ENCODE measurements at regions not wholly inside any gene's neighbourhood (a gene's known extent, or its start where the extent isn't known, plus 50 kb on each side); places are given as distances from the start of the nearest gene placed in this dataset.

DNA sequence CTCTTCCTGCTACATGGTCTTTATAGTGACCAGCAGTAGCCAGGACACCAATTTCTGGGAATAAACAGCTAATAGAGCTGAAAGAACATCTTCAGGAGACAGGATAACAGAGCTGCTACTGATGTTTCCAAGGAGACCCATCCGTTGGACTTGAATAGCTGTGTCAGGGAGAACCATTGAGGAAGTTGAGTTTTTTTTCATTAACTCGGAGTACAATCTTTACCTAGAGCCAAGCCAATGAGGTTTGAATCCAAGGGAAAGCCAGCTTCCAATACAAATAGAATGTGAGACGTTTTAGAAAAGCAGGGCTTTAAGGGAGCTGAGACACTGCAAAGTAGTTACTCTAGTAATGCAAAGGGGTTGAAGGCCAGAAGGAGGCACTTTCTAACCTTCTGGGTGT lies 136.1 kb upstream of the FRMD6 start:
- H3K9me1 ChIP-seq (replicated peaks; ENCODE audit: control insufficient read depth, extremely low read depth, insufficient read depth, low read length), result no peaks in the 10 kb centered on the region
- H3K79me2 ChIP-seq (ENCODE audit: control insufficient read depth, insufficient read depth, low read length), result no peaks in the 10 kb centered on the region
- H2AFZ ChIP-seq (ENCODE audit: low read depth, low read length), result no peak overlapping the region
- intact Hi-C loops (cut with micrococcal nuclease), result no loop called here
- no peak for FAIRE-seq
- ChIA-PET POLR2A (no interaction called here), CTCF (interaction anchor here (0.8 to 1.1 kb wide), 3 partner anchors 9 to 15 kb away, joined by 3 to 5 read pairs (median 3); no protein-coding TSS in a partner anchor)
- H3K9ac ChIP-seq (replicated peaks; ENCODE audit: extremely low read depth, insufficient read depth, low read length), result no peak overlapping the region
- no peaks in the 10 kb centered on the region for H3K9me3 ChIP-seq (replicated peaks; ENCODE audit: control insufficient read depth, insufficient read depth, low read length)
- no peak overlapping the region for H3K27ac ChIP-seq (ENCODE audit: insufficient read depth, low read depth, low read length)
- H3K36me3 ChIP-seq (ENCODE audit: control insufficient read depth in 2 of 2, extremely low read depth in 1 of 2, insufficient read depth in 2 of 2, low read length in 2 of 2), result no peaks in the 10 kb centered on the region
- no TSS peak for BruUV-seq (replicated peaks)
- no peaks in the 10 kb centered on the region for H4K20me1 ChIP-seq (replicated peaks; ENCODE audit: control insufficient read depth, extremely low read depth, insufficient read depth, low read length)
- H3K4me1 ChIP-seq (ENCODE audit: control insufficient read depth, extremely low read depth, insufficient read depth, low read length), result peaks cover 14% of the 10 kb centered on the region
- dilution Hi-C loops (cut with MboI; ENCODE audit: extremely low pct_ligation_motif_present, low sequenced_read_pairs), result no loop called here
- H3K4me2 ChIP-seq (ENCODE audit: insufficient read depth, low read length), result no peak overlapping the region
- TF ChIP-seq MYC (IDR thresholded peaks at IDR 0.05; ENCODE audit: low read depth, low read length), result no peak
- no peak for TF ChIP-seq POLR2AphosphoS5 (IDR thresholded peaks at IDR 0.05; ENCODE audit: insufficient read depth, low read depth, low read length)
- TF ChIP-seq, protein P1, sequence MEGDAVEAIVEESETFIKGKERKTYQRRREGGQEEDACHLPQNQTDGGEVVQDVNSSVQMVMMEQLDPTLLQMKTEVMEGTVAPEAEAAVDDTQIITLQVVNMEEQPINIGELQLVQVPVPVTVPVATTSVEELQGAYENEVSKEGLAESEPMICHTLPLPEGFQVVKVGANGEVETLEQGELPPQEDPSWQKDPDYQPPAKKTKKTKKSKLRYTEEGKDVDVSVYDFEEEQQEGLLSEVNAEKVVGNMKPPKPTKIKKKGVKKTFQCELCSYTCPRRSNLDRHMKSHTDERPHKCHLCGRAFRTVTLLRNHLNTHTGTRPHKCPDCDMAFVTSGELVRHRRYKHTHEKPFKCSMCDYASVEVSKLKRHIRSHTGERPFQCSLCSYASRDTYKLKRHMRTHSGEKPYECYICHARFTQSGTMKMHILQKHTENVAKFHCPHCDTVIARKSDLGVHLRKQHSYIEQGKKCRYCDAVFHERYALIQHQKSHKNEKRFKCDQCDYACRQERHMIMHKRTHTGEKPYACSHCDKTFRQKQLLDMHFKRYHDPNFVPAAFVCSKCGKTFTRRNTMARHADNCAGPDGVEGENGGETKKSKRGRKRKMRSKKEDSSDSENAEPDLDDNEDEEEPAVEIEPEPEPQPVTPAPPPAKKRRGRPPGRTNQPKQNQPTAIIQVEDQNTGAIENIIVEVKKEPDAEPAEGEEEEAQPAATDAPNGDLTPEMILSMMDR (IDR thresholded peaks at IDR 0.05; ENCODE audit: extremely low read depth in 1 of 2, insufficient read depth in 1 of 2, low read depth in 1 of 2, low read length in 2 of 2), result no peak
- TF ChIP-seq JUN (IDR thresholded peaks at IDR 0.05; ENCODE audit: borderline replicate concordance, insufficient read depth, insufficient read length, low read depth), result no peak
- no peak for TF ChIP-seq GATA2 (IDR thresholded peaks at IDR 0.05; ENCODE audit: insufficient read depth, insufficient read length, low read depth, low read length)
- TF ChIP-seq FOS (IDR thresholded peaks at IDR 0.05; ENCODE audit: borderline replicate concordance, insufficient read depth, low read length), result no peak
- TF ChIP-seq, protein P2, sequence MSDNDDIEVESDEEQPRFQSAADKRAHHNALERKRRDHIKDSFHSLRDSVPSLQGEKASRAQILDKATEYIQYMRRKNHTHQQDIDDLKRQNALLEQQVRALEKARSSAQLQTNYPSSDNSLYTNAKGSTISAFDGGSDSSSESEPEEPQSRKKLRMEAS (IDR thresholded peaks at IDR 0.05; ENCODE audit: insufficient read depth, insufficient read length), result no peak
- no peak overlapping the region for H3K4me3 ChIP-seq (replicated peaks in 1 of 3; ENCODE audit: insufficient read depth in 1 of 3, low read depth in 1 of 3, low read length in 3 of 3)
- H3K27me3 ChIP-seq (ENCODE audit: control insufficient read depth in 2 of 2, insufficient read depth in 2 of 2, low read length in 2 of 2), result no peaks in the 10 kb centered on the region
- no peak for DNase-seq (ENCODE audit: low read depth, low spot score)

All from endothelial cell of umbilical vein (primary cell).